WTC11 (cell line): ENCODE measurements at regions not wholly inside any gene's neighbourhood (a gene's known extent, or its start where the extent isn't known, plus 50 kb on each side); places are given as distances from the start of the nearest gene placed in this dataset.

Experiments used
- ATAC-seq: fragments of 200-7000 bp; cut with Tn5 transposase; 2 replicates; pipeline ENCODE4 v1.10.0; 2021; ENCODE audit warnings: mild to moderate bottlenecking, moderate library complexity
- CTCF ChIA-PET: fragments of 300-600 bp; sonication (Branson Sonifier 250); formaldehyde crosslinking; loops from one replicate; lab custom pipeline; 2021; ENCODE audit warnings: antibody characterized with exemption; lab: Charles Lee
- POLR2A ChIA-PET: fragments of 350-600 bp; sonication (Branson Sonifier 250); formaldehyde crosslinking; loops from one replicate; lab custom pipeline; 2021; ENCODE audit warnings: antibody characterized with exemption; lab: Charles Lee
- DNase-seq: peaks from one replicate; pipeline ENCODE4 v3.0.0; 2021; ENCODE audit warnings: low spot score
- H3K27ac Mint-ChIP-seq: 2 replicates; pipeline ENCODE4 v1.8.0; 2021; ENCODE audit warnings: mixed read lengths
- H3K27me3 Mint-ChIP-seq: 2 replicates; pipeline ENCODE4 v1.8.0; 2021; ENCODE audit warnings: low read depth, mild to moderate bottlenecking, moderate library complexity, mixed read lengths
- H3K36me3 Mint-ChIP-seq: 2 replicates; pipeline ENCODE4 v1.8.0; 2021; ENCODE audit warnings: mixed read lengths
- H3K4me1 Mint-ChIP-seq: 2 replicates; pipeline ENCODE4 v1.8.0; 2022; ENCODE audit warnings: mixed read lengths
- H3K4me3 Mint-ChIP-seq: 2 replicates; pipeline ENCODE4 v1.8.0; 2021; ENCODE audit warnings: mild to moderate bottlenecking, moderate library complexity, mixed read lengths
- H3K9me3 Mint-ChIP-seq: 2 replicates; pipeline ENCODE4 v1.8.0; 2021; ENCODE audit warnings: mixed read lengths
- ATF3 ChIP-seq: sonication (generic); formaldehyde crosslinking; conservative IDR thresholded peaks from 2 replicates; pipeline ENCODE4 v1.8.1; 2022; ENCODE audit warnings: mild to moderate bottlenecking, missing genetic modification reagents
- CBFB ChIP-seq: sonication (generic); formaldehyde crosslinking; IDR thresholded peaks from 2 replicates; pipeline ENCODE4 v1.8.1; 2022; ENCODE audit warnings: mild to moderate bottlenecking, low read depth, missing genetic modification reagents
- CDX4 ChIP-seq: fragments of 250-450 bp; sonication (Bioruptor Pico); IDR thresholded peaks from 2 replicates; pipeline ENCODE4 v1.9.0; 2021; ENCODE audit warnings: moderate library complexity, mild to moderate bottlenecking, inconsistent platforms, borderline replicate concordance
- CTCF ChIP-seq: fragments of 200-600 bp; IDR thresholded peaks from 2 replicates; pipeline ENCODE4 v1.8.0; 2022; ENCODE audit warnings: antibody characterized with exemption
- E2F5 ChIP-seq: sonication (generic); formaldehyde crosslinking; IDR thresholded peaks from 2 replicates; pipeline ENCODE4 v1.8.1; 2022; ENCODE audit warnings: mild to moderate bottlenecking, moderate library complexity, missing genetic modification reagents
- ETV6 ChIP-seq: sonication (generic); formaldehyde crosslinking; IDR thresholded peaks from 2 replicates; pipeline ENCODE4 v1.8.1; 2022; ENCODE audit warnings: mild to moderate bottlenecking, missing genetic modification reagents
- FOXK1 ChIP-seq: sonication (generic); formaldehyde crosslinking; IDR thresholded peaks from 2 replicates; pipeline ENCODE4 v1.8.0; 2022; ENCODE audit warnings: mild to moderate bottlenecking, moderate library complexity, missing genetic modification reagents
- IRF2 ChIP-seq: sonication (generic); formaldehyde crosslinking; IDR thresholded peaks from 2 replicates; pipeline ENCODE4 v1.8.0; 2022; ENCODE audit warnings: low read depth, missing genetic modification reagents, borderline replicate concordance
- KAT7 ChIP-seq: sonication (generic); formaldehyde crosslinking; IDR thresholded peaks from 2 replicates; pipeline ENCODE4 v1.8.1; 2023; ENCODE audit warnings: missing genetic modification reagents, mild to moderate bottlenecking, borderline replicate concordance
- NFYB ChIP-seq: sonication (generic); formaldehyde crosslinking; conservative IDR thresholded peaks from 2 replicates; pipeline ENCODE4 v1.8.0; 2022; ENCODE audit warnings: low read depth, missing genetic modification reagents
- NR1H2 ChIP-seq: sonication (generic); formaldehyde crosslinking; IDR thresholded peaks from 2 replicates; pipeline ENCODE4 v1.9.0; 2021; ENCODE audit warnings: mild to moderate bottlenecking, moderate library complexity, missing genetic modification reagents
- NR3C1 ChIP-seq: sonication (generic); formaldehyde crosslinking; conservative IDR thresholded peaks from 2 replicates; pipeline ENCODE4 v1.8.1; 2023; ENCODE audit warnings: low read depth, mild to moderate bottlenecking, missing genetic modification reagents
- STAT6 ChIP-seq: sonication (generic); formaldehyde crosslinking; conservative IDR thresholded peaks from 2 replicates; pipeline ENCODE4 v1.8.1; 2023; ENCODE audit warnings: mild to moderate bottlenecking, low read depth, missing genetic modification reagents, moderate library complexity
- TCF7 ChIP-seq: sonication (generic); formaldehyde crosslinking; IDR thresholded peaks from 2 replicates; pipeline ENCODE4 v1.8.0; 2022; ENCODE audit warnings: mild to moderate bottlenecking, low read depth, missing genetic modification reagents, moderate library complexity
- TEAD4 ChIP-seq: sonication (generic); formaldehyde crosslinking; IDR thresholded peaks from 2 replicates; pipeline ENCODE4 v1.8.0; 2022; ENCODE audit warnings: mild to moderate bottlenecking, missing genetic modification reagents
- ZMAT4 ChIP-seq: fragments of 250-450 bp; sonication (Bioruptor Pico); IDR thresholded peaks from 2 replicates; pipeline ENCODE4 v1.9.0; 2021; ENCODE audit warnings: mild to moderate bottlenecking
- ZNF138 ChIP-seq: sonication (generic); formaldehyde crosslinking; conservative IDR thresholded peaks from 2 replicates; pipeline ENCODE4 v1.8.1; 2022; ENCODE audit warnings: mild to moderate bottlenecking, moderate library complexity, missing genetic modification reagents
- ZNF219 ChIP-seq: sonication (generic); formaldehyde crosslinking; IDR thresholded peaks from 2 replicates; pipeline ENCODE4 v1.8.0; 2023; ENCODE audit warnings: missing genetic modification reagents, mild to moderate bottlenecking, borderline replicate concordance
- ZNF281 ChIP-seq: sonication (generic); formaldehyde crosslinking; IDR thresholded peaks from 2 replicates; pipeline ENCODE4 v1.8.0; 2023; ENCODE audit warnings: mild to moderate bottlenecking, missing genetic modification reagents
- ZNF396 ChIP-seq: fragments of 250-450 bp; sonication (Bioruptor Pico); IDR thresholded peaks from 2 replicates; pipeline ENCODE4 v1.8.0; 2021; ENCODE audit warnings: mild to moderate bottlenecking, moderate library complexity, borderline replicate concordance
- ZSCAN18 ChIP-seq: fragments of 250-450 bp; sonication (Bioruptor Pico); IDR thresholded peaks from 2 replicates; pipeline ENCODE4 v2.1.2; 2022; ENCODE audit warnings: mild to moderate bottlenecking, moderate library complexity

- Mint-ChIP-seq H3K36me3 (no peaks in the 10 kb centered on the region), H3K4me3 (no peak overlapping the region), H3K9me3 (peaks cover 11% of the 10 kb centered on the region), H3K27me3 (no peaks in the 10 kb centered on the region), H3K27ac (no peak overlapping the region), H3K4me1 (peaks cover 19% of the 10 kb centered on the region)
- POLR2A ChIA-PET, result no interaction called here
- ATAC-seq (no peak), DNase-seq (no peak)
- CTCF ChIA-PET, result interaction anchor here (0.7 kb wide), 1 partner anchor 33 kb away, joined by 3 read pairs; no protein-coding TSS in a partner anchor
- TF ChIP-seq ETV6 (CRISPR knock-in tag), result no peak
- TF ChIP-seq ZMAT4, result no peak
- no peak for TF ChIP-seq ZNF281 (CRISPR knock-in tag)
- TF ChIP-seq KAT7, result no peak
- TF ChIP-seq NR1H2 (CRISPR knock-in tag), result no peak
- no peak for TF ChIP-seq TCF7 (CRISPR knock-in tag)
- TF ChIP-seq NR3C1 (CRISPR knock-in tag), result no peak
- no peak for TF ChIP-seq ZNF138
- TF ChIP-seq CTCF, result no peak
- TF ChIP-seq ZNF396 (CRISPR knock-in tag), result no peak
- TF ChIP-seq TEAD4 (CRISPR knock-in tag), result no peak
- TF ChIP-seq, all 79 proteins: peak for 0
Measured at GRCh38 chr15:25982736-25983135, 119.6 kb upstream of the ATP10A start.

- DNase-seq, result no peak
- Mint-ChIP-seq H3K4me1 (peaks cover 14% of the 10 kb centered on the region), H3K27me3 (no peaks in the 10 kb centered on the region), H3K9me3 (peaks cover 3% of the 10 kb centered on the region; the same call in 1 of the 2 replicates), H3K36me3 (no peaks in the 10 kb centered on the region), H3K27ac (no peak overlapping the region), H3K4me3 (no peak overlapping the region)
- CTCF ChIA-PET, result interaction anchor here (0.9 kb wide), 1 partner anchor 47 kb away, joined by 3 read pairs; no protein-coding TSS in a partner anchor
- POLR2A ChIA-PET, result no interaction called here
- TF ChIP-seq CDX4 (CRISPR knock-in tag) (no peak), TEAD4 (CRISPR knock-in tag) (no peak), ZNF219 (CRISPR knock-in tag) (no peak), ATF3 (CRISPR knock-in tag) (no peak), E2F5 (CRISPR knock-in tag) (no peak), NR3C1 (CRISPR knock-in tag) (no peak), ETV6 (CRISPR knock-in tag) (no peak), ZNF281 (CRISPR knock-in tag) (no peak), IRF2 (CRISPR knock-in tag) (no peak), NFYB (no peak), FOXK1 (CRISPR knock-in tag) (no peak), STAT6 (CRISPR knock-in tag) (no peak), CBFB (CRISPR knock-in tag) (no peak), ZSCAN18 (CRISPR knock-in tag) (no peak)
- ATAC-seq, result no peak
Measured at GRCh38 chr15:25981114-25981513, 118.0 kb upstream of the ATP10A start.
